ENCODE measurements at regions not wholly inside any gene's neighbourhood (a gene's known extent, or its start where the extent isn't known, plus 50 kb on each side); places are given as distances from the start of the nearest gene placed in this dataset.

DNA sequence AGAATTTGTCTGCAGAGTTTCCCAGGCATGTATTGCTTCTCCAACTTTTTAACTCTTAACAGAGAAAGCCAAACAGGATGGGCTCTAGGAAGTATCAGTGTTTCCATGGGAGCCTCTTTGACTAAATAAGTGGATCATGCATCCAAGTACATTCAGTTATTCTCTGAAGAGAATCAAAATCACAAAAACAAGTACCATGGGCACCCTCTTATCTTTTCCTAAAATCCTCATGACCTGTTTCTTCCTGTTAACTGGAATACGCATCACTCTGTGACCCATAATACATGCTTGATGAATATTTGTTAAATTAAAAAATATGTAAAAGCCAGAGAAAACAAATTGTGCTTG, 186.9 kb upstream of the MGMT start:
- ATAC-seq (replicated peaks) = no peak

GRCh38 chr10:129280908-129281586, 186.0 kb upstream of the MGMT start:
- H3K27ac Mint-ChIP-seq = no peak overlapping the region
- peaks cover 2% of the 10 kb centered on the region for H3K36me3 Mint-ChIP-seq (ENCODE audit: insufficient read depth)
- H3K9me3 Mint-ChIP-seq = peaks cover 2 to 31% of the 10 kb centered on the region in 2 donors
- no peaks in the 10 kb centered on the region for H3K4me1 Mint-ChIP-seq (ENCODE audit: low read depth in 2 of 2)
- DNase-seq (no peak), ATAC-seq (replicated peaks) (no peak)
- H3K27me3 Mint-ChIP-seq = peaks cover 24 to 29% of the 10 kb centered on the region in 2 donors
- H3K4me3 Mint-ChIP-seq = no peak overlapping the region

More for the DNA sequence above, 186.9 kb upstream of the MGMT start:
- peaks cover 24 to 26% of the 10 kb centered on the region in 2 donors for H3K27me3 Mint-ChIP-seq
- DNase-seq = no peak
- no peak overlapping the region for H3K4me3 Mint-ChIP-seq
- peaks cover 0 to 2% of the 10 kb centered on the region in 2 donors for H3K4me1 Mint-ChIP-seq (ENCODE audit: low read depth in 2 of 2)
- H3K36me3 Mint-ChIP-seq (ENCODE audit: insufficient read depth) = peaks cover 2% of the 10 kb centered on the region
- H3K27ac Mint-ChIP-seq = no peak overlapping the region
- peaks cover 2 to 31% of the 10 kb centered on the region in 2 donors for H3K9me3 Mint-ChIP-seq

DNA sequence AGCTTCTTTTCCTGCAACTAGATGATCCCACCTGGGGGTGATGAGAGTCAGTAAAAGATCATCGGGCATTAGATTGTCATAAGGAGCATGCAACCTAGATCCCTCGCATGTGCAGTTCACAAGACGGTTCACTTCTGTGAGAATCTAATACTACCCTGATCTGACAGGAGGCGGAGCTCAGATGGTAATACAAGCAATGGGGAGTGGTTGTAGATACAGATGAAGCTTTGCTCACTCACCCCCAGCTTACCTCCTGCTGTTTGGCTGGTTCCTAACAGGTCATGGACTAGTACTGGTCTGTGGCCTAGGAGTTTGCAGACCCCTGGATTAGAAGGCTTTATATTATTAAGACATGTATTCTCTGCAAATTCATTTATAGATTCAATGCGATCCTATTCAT, 181.6 kb upstream of the MGMT start:
- no peak overlapping the region for H3K27ac Mint-ChIP-seq
- no peaks in the 10 kb centered on the region for H3K4me1 Mint-ChIP-seq (ENCODE audit: low read depth in 2 of 2)
- DNase-seq = no peak
- H3K4me3 Mint-ChIP-seq = no peak overlapping the region
- peaks cover 5 to 17% of the 10 kb centered on the region in 2 donors for H3K9me3 Mint-ChIP-seq
- no peak for ATAC-seq (replicated peaks)
- peaks cover 16 to 28% of the 10 kb centered on the region in 2 donors for H3K27me3 Mint-ChIP-seq
- no peaks in the 10 kb centered on the region for H3K36me3 Mint-ChIP-seq (ENCODE audit: insufficient read depth)

GRCh38 chr10:129288999-129289584, 177.9 kb upstream of the MGMT start:
- DNase-seq (no peak), ATAC-seq (replicated peaks) (no peak)
- H3K9me3 Mint-ChIP-seq = peaks cover 0 to 3% of the 10 kb centered on the region in 2 donors
- H3K36me3 Mint-ChIP-seq (ENCODE audit: insufficient read depth) = no peaks in the 10 kb centered on the region
- H3K4me1 Mint-ChIP-seq (ENCODE audit: low read depth in 2 of 2) = no peaks in the 10 kb centered on the region
- no peak overlapping the region for H3K4me3 Mint-ChIP-seq
- no peak overlapping the region for H3K27ac Mint-ChIP-seq
- H3K27me3 Mint-ChIP-seq = peaks cover 15 to 18% of the 10 kb centered on the region in 2 donors

- Mint-ChIP-seq H3K27me3 (peaks cover 3 to 13% of the 10 kb centered on the region in 2 donors), H3K4me3 (no peak overlapping the region), H3K27ac (no peak overlapping the region), H3K9me3 (no peaks in the 10 kb centered on the region), H3K4me1 (ENCODE audit: low read depth in 2 of 2) (no peaks in the 10 kb centered on the region), H3K36me3 (ENCODE audit: insufficient read depth) (no peaks in the 10 kb centered on the region)
- no peak for DNase-seq
- ATAC-seq (replicated peaks) = no peak
Measured at GRCh38 chr10:129293991-129294700, 172.9 kb upstream of the MGMT start.

GRCh38 chr10:129294944-129295343, 172.1 kb upstream of the MGMT start:
- ATAC-seq (replicated peaks) (no peak), DNase-seq (no peak)
- no peaks in the 10 kb centered on the region for H3K9me3 Mint-ChIP-seq
- no peaks in the 10 kb centered on the region for H3K4me1 Mint-ChIP-seq (ENCODE audit: low read depth in 2 of 2)
- no peaks in the 10 kb centered on the region for H3K36me3 Mint-ChIP-seq (ENCODE audit: insufficient read depth)
- no peak overlapping the region for H3K4me3 Mint-ChIP-seq
- no peak overlapping the region for H3K27ac Mint-ChIP-seq
- H3K27me3 Mint-ChIP-seq = peaks cover 0 to 12% of the 10 kb centered on the region in 2 donors

DNA sequence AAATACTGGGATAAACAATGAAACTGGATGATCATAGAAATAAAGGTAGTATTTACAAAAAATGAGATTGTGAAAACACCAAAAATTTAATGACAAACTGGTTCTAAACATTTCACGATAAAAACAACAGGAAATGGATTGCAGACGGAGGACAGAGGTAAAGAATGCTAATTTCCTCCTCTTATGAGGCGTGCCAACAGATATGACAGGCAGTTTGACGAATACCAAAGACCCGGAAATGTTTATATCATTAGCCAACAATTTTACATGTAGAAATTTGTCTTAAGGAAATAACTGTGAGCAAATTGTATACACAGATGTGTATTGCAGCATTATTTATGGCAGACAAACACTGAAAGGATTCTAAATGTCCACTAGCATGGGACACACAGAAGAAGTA, 162.0 kb upstream of the MGMT start:
- Mint-ChIP-seq H3K27ac (no peak overlapping the region), H3K27me3 (peaks cover 8 to 17% of the 10 kb centered on the region in 2 donors), H3K4me3 (no peak overlapping the region), H3K9me3 (peaks cover 0 to 1% of the 10 kb centered on the region in 2 donors), H3K4me1 (ENCODE audit: low read depth in 2 of 2) (no peaks in the 10 kb centered on the region), H3K36me3 (ENCODE audit: insufficient read depth) (no peaks in the 10 kb centered on the region)
- DNase-seq (no peak), ATAC-seq (replicated peaks) (no peak)

GRCh38 chr10:129307141-129307540, 159.9 kb upstream of the MGMT start:
- ATAC-seq (replicated peaks) = no peak
- H3K27ac Mint-ChIP-seq = no peak overlapping the region
- H3K9me3 Mint-ChIP-seq = no peaks in the 10 kb centered on the region
- H3K36me3 Mint-ChIP-seq (ENCODE audit: insufficient read depth) = no peaks in the 10 kb centered on the region
- H3K4me3 Mint-ChIP-seq = no peak overlapping the region
- no peaks in the 10 kb centered on the region for H3K4me1 Mint-ChIP-seq (ENCODE audit: low read depth in 2 of 2)
- peaks cover 12 to 20% of the 10 kb centered on the region in 2 donors for H3K27me3 Mint-ChIP-seq
- DNase-seq = no peak

DNA sequence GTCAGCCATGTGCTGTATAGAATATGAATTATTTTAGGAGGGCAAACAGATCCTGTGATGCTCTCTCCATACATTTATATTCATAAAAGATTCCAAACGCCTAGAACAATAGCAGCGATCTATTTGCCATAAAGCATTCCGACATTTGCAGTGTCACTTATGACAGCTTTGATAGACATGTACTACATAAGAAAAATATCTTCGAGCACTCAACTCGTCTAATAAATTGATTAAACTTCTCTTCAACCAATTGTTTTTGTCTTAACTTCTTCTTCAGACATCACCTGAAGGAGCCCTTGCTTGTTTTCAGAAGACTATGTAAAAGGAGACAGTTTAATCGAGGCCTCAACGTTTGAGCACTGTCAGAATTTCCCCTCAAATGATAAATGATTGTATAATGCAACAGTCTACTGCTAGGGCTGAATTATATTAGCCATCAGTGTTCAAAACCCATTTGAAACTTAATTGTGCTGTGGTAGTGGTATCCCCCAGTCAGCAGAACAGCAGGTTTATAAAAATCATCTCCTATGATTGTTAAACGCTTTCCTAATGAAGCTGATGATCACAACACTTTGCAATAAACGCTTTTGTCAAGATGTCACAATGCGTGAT, 158.0 kb upstream of the MGMT start:
- H3K4me3 Mint-ChIP-seq = no peak overlapping the region
- peaks cover 22 to 33% of the 10 kb centered on the region in 2 donors for H3K27me3 Mint-ChIP-seq
- no peak for ATAC-seq (replicated peaks)

GRCh38 chr10:129309565-129309964, 157.5 kb upstream of the MGMT start:
- peaks cover 25 to 34% of the 10 kb centered on the region in 2 donors for H3K27me3 Mint-ChIP-seq
- H3K27ac Mint-ChIP-seq = no peak overlapping the region
- H3K4me3 Mint-ChIP-seq = no peak overlapping the region
- no peak for DNase-seq
- no peak for ATAC-seq (replicated peaks)
- no peaks in the 10 kb centered on the region for H3K4me1 Mint-ChIP-seq (ENCODE audit: low read depth in 2 of 2)
- H3K9me3 Mint-ChIP-seq = peaks cover 1 to 2% of the 10 kb centered on the region in 2 donors
- no peaks in the 10 kb centered on the region for H3K36me3 Mint-ChIP-seq (ENCODE audit: insufficient read depth)

More for the DNA sequence above, 158.0 kb upstream of the MGMT start:
- peaks cover 0 to 2% of the 10 kb centered on the region in 2 donors for H3K9me3 Mint-ChIP-seq
- no peak overlapping the region for H3K27ac Mint-ChIP-seq
- DNase-seq = no peak
- no peaks in the 10 kb centered on the region for H3K36me3 Mint-ChIP-seq (ENCODE audit: insufficient read depth)
- H3K4me1 Mint-ChIP-seq (ENCODE audit: low read depth in 2 of 2) = no peaks in the 10 kb centered on the region

DNA sequence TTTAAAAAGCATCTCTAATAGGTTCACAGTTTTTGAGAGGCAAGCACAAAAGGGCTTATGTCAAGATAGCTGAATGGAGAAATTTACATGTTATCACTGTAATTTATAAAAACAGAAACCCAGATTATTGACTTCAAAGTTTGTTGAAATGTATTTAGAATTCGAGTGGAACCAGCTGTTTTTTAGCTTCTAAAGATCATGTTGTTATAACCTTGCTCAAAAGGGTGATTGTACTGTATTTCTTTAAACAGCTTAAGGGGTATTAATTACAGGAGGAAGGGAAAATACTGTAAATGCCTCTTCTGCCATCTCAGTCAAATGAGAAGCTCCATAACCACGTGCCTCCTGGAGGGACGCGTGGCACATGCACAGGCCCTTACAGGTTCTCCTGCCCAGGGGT, 156.2 kb upstream of the MGMT start:
- Mint-ChIP-seq H3K27me3 (peaks cover 31 to 40% of the 10 kb centered on the region in 2 donors), H3K27ac (no peak overlapping the region), H3K4me3 (no peak overlapping the region), H3K36me3 (ENCODE audit: insufficient read depth) (no peaks in the 10 kb centered on the region), H3K4me1 (ENCODE audit: low read depth in 2 of 2) (no peaks in the 10 kb centered on the region), H3K9me3 (peaks cover 7% of the 10 kb centered on the region in 2 donors)
- DNase-seq (no peak), ATAC-seq (replicated peaks) (no peak)

DNA sequence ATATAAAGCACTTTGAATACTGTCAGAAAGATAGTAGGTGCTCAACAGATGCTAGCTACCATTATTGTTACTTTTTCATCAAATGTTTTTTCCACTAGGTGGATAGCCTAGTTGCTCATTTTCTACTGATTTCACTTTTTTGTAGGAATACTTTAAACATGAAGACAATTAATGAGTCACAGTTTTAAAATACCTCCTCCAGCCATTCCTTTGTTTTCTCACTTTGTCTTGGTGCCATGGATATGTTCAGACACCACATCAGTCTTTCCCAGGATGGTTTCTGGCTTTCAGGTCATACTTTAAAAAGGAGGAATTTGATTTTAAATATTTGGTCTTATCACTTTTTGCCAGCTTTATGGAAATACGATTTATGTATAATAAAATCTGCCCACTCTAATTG, 147.1 kb upstream of the MGMT start:
- no peaks in the 10 kb centered on the region for H3K4me1 Mint-ChIP-seq (ENCODE audit: low read depth in 2 of 2)

GRCh38 chr10:129320340-129320739, 146.7 kb upstream of the MGMT start:
- no peak overlapping the region for H3K27ac Mint-ChIP-seq
- no peak for DNase-seq
- no peak overlapping the region for H3K4me3 Mint-ChIP-seq
- no peaks in the 10 kb centered on the region for H3K36me3 Mint-ChIP-seq (ENCODE audit: insufficient read depth)
- no peaks in the 10 kb centered on the region for H3K27me3 Mint-ChIP-seq
- no peaks in the 10 kb centered on the region for H3K4me1 Mint-ChIP-seq (ENCODE audit: low read depth in 2 of 2)
- peaks cover 0 to 3% of the 10 kb centered on the region in 2 donors for H3K9me3 Mint-ChIP-seq
- ATAC-seq (replicated peaks) = no peak

More for the DNA sequence above, 147.1 kb upstream of the MGMT start:
- H3K9me3 Mint-ChIP-seq = peaks cover 3 to 4% of the 10 kb centered on the region in 2 donors
- DNase-seq (no peak), ATAC-seq (replicated peaks) (no peak)
- no peaks in the 10 kb centered on the region for H3K36me3 Mint-ChIP-seq (ENCODE audit: insufficient read depth)
- no peak overlapping the region for H3K27ac Mint-ChIP-seq
- H3K27me3 Mint-ChIP-seq = peaks cover 3% of the 10 kb centered on the region in 2 donors
- no peak overlapping the region for H3K4me3 Mint-ChIP-seq

Data from effector memory CD8-positive, alpha-beta T cell (primary cell).